ENCODE measurements at regions not wholly inside any gene's neighbourhood (a gene's known extent, or its start where the extent isn't known, plus 50 kb on each side); places are given as distances from the start of the nearest gene placed in this dataset.

- ChIA-PET CTCF (no interaction called here), POLR2A (no interaction called here)
- ATAC-seq = no peak
- no peak overlapping the region for H3K27ac Mint-ChIP-seq
- no peak for DNase-seq (ENCODE audit: low spot score)
- H3K4me3 Mint-ChIP-seq = no peak overlapping the region
- H3K27me3 Mint-ChIP-seq (ENCODE audit: low read depth) = peaks cover 7% of the 10 kb centered on the region
- H3K9me3 Mint-ChIP-seq = peaks cover 72% of the 10 kb centered on the region
- H3K4me1 Mint-ChIP-seq = no peaks in the 10 kb centered on the region
- H3K36me3 Mint-ChIP-seq = peaks cover 48% of the 10 kb centered on the region
- no peak for TF ChIP-seq ZNF416 (CRISPR knock-in tag; IDR thresholded peaks at IDR 0.05)
- no peak for TF ChIP-seq GRHL2 (CRISPR knock-in tag; IDR thresholded peaks at IDR 0.05; ENCODE audit: insufficient replicate concordance, severe bottlenecking)
- no peak for TF ChIP-seq PRDM15 (CRISPR knock-in tag; IDR thresholded peaks at IDR 0.05)
- TF ChIP-seq, protein P1, sequence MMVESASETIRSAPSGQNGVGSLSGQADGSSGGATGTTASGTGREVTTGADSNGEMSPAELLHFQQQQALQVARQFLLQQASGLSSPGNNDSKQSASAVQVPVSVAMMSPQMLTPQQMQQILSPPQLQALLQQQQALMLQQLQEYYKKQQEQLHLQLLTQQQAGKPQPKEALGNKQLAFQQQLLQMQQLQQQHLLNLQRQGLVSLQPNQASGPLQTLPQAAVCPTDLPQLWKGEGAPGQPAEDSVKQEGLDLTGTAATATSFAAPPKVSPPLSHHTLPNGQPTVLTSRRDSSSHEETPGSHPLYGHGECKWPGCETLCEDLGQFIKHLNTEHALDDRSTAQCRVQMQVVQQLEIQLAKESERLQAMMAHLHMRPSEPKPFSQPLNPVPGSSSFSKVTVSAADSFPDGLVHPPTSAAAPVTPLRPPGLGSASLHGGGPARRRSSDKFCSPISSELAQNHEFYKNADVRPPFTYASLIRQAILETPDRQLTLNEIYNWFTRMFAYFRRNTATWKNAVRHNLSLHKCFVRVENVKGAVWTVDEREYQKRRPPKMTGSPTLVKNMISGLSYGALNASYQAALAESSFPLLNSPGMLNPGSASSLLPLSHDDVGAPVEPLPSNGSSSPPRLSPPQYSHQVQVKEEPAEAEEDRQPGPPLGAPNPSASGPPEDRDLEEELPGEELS (CRISPR knock-in tag; IDR thresholded peaks at IDR 0.05) = no peak
- TF ChIP-seq PRRX2 (CRISPR knock-in tag; IDR thresholded peaks at IDR 0.05) = no peak
- TF ChIP-seq ATF6 (CRISPR knock-in tag; IDR thresholded peaks at IDR 0.05) = no peak
- TF ChIP-seq CBFB (CRISPR knock-in tag; IDR thresholded peaks at IDR 0.05; ENCODE audit: low read depth) = no peak
- TF ChIP-seq SOX15 (CRISPR knock-in tag; IDR thresholded peaks at IDR 0.05) = no peak
- no peak for TF ChIP-seq ZNF671 (CRISPR knock-in tag; IDR thresholded peaks at IDR 0.05)
- TF ChIP-seq FOXK1 (CRISPR knock-in tag; IDR thresholded peaks at IDR 0.05) = no peak
- no peak for TF ChIP-seq ZNF317 (CRISPR knock-in tag; IDR thresholded peaks at IDR 0.05; ENCODE audit: borderline replicate concordance, low read depth)
Observed at GRCh38 chr12:127448906-127449305, 818.1 kb upstream of the TMEM132C start.

DNA sequence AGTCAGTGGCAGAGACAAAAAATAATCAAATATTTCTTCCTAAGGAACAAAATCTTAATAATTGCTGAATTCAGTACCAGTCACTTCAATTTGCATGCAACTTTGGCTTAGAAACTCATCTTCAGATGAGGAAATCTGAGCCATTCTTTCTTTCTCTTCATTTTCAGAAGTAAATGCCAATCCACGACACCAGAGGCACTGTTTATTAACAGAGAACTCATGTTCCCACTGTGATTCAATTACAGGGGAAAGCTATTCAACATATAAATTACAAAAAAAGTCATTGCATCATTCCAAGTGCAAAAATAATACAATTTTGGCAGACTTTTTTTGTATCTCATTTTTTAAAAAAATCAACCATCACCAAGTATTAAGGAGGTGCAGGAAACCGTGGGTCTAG lies 816.1 kb upstream of the TMEM132C start:
- no peaks in the 10 kb centered on the region for H3K4me1 Mint-ChIP-seq
- TF ChIP-seq NR2C2 (CRISPR knock-in tag; IDR thresholded peaks at IDR 0.05) (no peak), GTF2I (CRISPR knock-in tag; conservative IDR thresholded peaks at IDR 0.05) (no peak)
- H3K4me3 Mint-ChIP-seq = no peak overlapping the region
- no peak for ATAC-seq
- no peak for DNase-seq (ENCODE audit: low spot score)
- H3K27ac Mint-ChIP-seq = no peak overlapping the region
- peaks cover 41% of the 10 kb centered on the region for H3K36me3 Mint-ChIP-seq
- ChIA-PET CTCF (no interaction called here), POLR2A (interaction anchor here (0.7 kb wide), 1 partner anchor 75 kb away, joined by 5 read pairs; no protein-coding TSS in a partner anchor)
- peaks cover 63% of the 10 kb centered on the region for H3K9me3 Mint-ChIP-seq
- peaks cover 18% of the 10 kb centered on the region for H3K27me3 Mint-ChIP-seq (ENCODE audit: low read depth)

DNA sequence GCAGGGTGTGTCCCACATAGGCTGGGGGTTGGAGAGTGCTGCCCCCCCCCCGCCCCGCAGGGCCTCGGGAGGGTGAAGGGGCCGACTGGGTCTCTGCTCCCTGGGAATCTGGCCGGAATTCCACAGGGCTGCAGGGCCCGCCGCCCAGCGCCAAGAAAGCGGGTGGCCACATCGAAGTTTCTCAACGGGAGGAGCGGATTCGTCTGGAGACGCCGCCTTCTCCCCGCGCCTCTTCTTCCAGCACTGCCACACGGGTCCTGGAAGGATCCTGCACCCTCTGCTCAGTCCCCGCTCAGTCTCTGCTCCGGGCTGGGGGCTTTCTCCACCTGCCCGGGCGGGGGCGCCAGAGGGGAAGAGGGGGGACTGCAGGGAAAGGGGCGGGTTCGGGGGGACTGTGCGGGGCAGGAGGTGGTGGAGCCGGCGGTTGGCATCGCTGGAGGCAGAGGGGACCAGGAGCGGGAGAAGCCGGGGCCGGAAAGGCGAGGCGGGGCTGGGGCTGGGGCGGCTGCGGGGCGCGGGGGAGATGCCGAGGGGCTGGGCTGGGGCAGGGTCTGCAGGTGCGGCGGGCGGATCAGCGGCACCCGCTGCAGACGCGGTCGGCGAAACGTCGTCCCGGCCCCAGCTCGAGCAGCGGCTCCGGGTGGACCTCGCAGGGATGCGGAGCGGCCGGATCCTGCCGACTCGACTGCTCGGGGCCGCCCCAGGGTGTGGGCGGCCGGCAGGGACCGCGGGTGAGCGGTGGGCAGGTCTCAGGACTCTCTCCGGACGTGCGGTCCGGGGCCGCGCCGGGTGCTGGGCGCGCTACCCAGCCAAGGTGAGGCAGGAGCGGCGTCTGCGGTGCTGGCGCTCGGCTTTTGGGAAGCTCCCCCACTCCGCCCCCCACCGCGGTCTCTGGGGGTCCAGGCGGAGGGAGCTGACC lies 811.4 kb upstream of the TMEM132C start:
- CTCF ChIA-PET = interaction anchor here (1.2 to 1.7 kb wide), 2 partner anchors 30 to 222 kb away, joined by 6 to 10 read pairs; no protein-coding TSS in a partner anchor
- no peak overlapping the region for H3K27ac Mint-ChIP-seq
- peak; percentile 63 for DNase-seq (ENCODE audit: low spot score)
- peaks cover 49% of the 10 kb centered on the region for H3K27me3 Mint-ChIP-seq (ENCODE audit: low read depth)
- no peaks in the 10 kb centered on the region for H3K4me1 Mint-ChIP-seq
- peaks cover 64% of the 10 kb centered on the region for H3K9me3 Mint-ChIP-seq
- H3K36me3 Mint-ChIP-seq = peaks cover 54% of the 10 kb centered on the region
- ATAC-seq = peak; percentile 91
- peak overlapping the region; percentile 45 for H3K4me3 Mint-ChIP-seq
- POLR2A ChIA-PET = no interaction called here
- TF ChIP-seq ZNF263 (CRISPR knock-in tag; IDR thresholded peaks at IDR 0.05; ENCODE audit: low read depth) = no peak
- TF ChIP-seq ETV6 (CRISPR knock-in tag; IDR thresholded peaks at IDR 0.05) = no peak
- 0 out of 2 replicates have a peak, but pooled peaks have one; percentile 10 for TF ChIP-seq ZNF423 (CRISPR knock-in tag; IDR thresholded peaks at IDR 0.05)
- no peak for TF ChIP-seq RELA (CRISPR knock-in tag; IDR thresholded peaks at IDR 0.05; ENCODE audit: borderline replicate concordance)
- TF ChIP-seq ZBTB21 (CRISPR knock-in tag; IDR thresholded peaks at IDR 0.05; ENCODE audit: borderline replicate concordance) = no peak
- TF ChIP-seq GRHL2 (CRISPR knock-in tag; IDR thresholded peaks at IDR 0.05; ENCODE audit: insufficient replicate concordance, severe bottlenecking) = no peak
- TF ChIP-seq CREB1 (CRISPR knock-in tag; IDR thresholded peaks at IDR 0.05) = no peak
- TF ChIP-seq NR2C2 (CRISPR knock-in tag; IDR thresholded peaks at IDR 0.05) = no peak
